Memory B cell (primary cell): ENCODE measurements at regions not wholly inside any gene's neighbourhood (a gene's known extent, or its start where the extent isn't known, plus 50 kb on each side); places are given as distances from the start of the nearest gene placed in this dataset.
A peak's percentile ranks its signal among the peaks of the same experiment; 100 is the strongest.

Experiments used
- ATAC-seq: fragments of 150-1000 bp; cut with Tn5 transposase; 2 replicates; pipeline ENCODE4 v1.10.0; 2021; ENCODE audit warnings: low read depth, mild to moderate bottlenecking, moderate library complexity
- DNase-seq, 2 donors: peaks; one replicate each; pipeline ENCODE4 v3.0.0; 2022; ENCODE audit warnings: low spot score in 2 of 2
- H3K27ac Mint-ChIP-seq: one replicate; pipeline ENCODE4 v1.8.0; 2022; ENCODE audit warnings: mild to moderate bottlenecking, moderate library complexity, mixed read lengths
- H3K27me3 Mint-ChIP-seq: one replicate; pipeline ENCODE4 v1.8.0; 2022; ENCODE audit warnings: mixed read lengths
- H3K36me3 Mint-ChIP-seq: one replicate; pipeline ENCODE4 v1.8.0; 2022; ENCODE audit warnings: mild to moderate bottlenecking, mixed read lengths
- H3K4me1 Mint-ChIP-seq: one replicate; pipeline ENCODE4 v1.8.0; 2022; ENCODE audit warnings: mixed read lengths
- H3K4me3 Mint-ChIP-seq: one replicate; pipeline ENCODE4 v1.8.0; 2022; ENCODE audit warnings: mild to moderate bottlenecking, moderate library complexity, mixed read lengths
- H3K9me3 Mint-ChIP-seq: one replicate; pipeline ENCODE4 v1.8.0; 2022; ENCODE audit warnings: mixed read lengths

DNA sequence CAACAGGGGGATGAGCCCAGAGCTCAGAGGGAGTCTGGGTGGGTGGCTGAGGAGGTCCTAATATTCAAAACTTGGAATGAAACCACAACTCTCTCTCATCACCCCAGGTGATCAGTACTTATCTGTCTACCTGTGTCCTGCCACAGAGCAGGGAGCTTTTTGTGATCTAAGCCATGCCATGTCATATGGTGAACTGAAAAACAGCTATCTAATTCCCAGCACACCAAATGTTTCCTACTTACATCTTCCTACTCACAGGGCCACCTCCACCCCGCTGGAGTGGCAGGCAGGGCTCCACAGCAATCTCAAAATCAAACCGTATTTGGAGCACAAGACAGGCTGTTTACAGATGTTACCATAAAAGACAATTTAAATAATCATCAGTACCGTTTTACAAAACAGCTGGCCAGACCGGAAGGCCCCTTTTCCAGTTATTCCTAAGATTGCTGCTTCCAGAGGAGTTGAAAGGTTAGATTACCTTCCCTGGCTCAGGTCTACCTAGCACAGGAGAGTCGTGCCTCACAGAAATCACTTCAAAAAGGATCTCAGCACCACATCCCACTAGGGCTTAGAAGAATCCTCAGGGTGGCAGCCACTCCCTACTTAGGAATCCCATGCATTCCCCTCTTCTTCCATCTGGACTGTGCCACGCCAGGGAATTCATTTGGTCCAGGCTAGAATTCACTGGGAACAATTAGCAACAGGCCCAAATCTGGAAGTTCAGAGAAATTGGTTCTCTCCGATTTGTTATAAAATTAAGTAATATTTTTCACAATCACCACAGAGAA is 226.6 kb upstream of the IL12A start:
- Mint-ChIP-seq H3K4me1 (peaks cover 13% of the 10 kb centered on the region), H3K9me3 (no peaks in the 10 kb centered on the region), H3K36me3 (no peaks in the 10 kb centered on the region), H3K4me3 (no peak overlapping the region), H3K27ac (no peak overlapping the region), H3K27me3 (peaks cover 22% of the 10 kb centered on the region)
- ATAC-seq: no peak
- DNase-seq: no peak

DNA sequence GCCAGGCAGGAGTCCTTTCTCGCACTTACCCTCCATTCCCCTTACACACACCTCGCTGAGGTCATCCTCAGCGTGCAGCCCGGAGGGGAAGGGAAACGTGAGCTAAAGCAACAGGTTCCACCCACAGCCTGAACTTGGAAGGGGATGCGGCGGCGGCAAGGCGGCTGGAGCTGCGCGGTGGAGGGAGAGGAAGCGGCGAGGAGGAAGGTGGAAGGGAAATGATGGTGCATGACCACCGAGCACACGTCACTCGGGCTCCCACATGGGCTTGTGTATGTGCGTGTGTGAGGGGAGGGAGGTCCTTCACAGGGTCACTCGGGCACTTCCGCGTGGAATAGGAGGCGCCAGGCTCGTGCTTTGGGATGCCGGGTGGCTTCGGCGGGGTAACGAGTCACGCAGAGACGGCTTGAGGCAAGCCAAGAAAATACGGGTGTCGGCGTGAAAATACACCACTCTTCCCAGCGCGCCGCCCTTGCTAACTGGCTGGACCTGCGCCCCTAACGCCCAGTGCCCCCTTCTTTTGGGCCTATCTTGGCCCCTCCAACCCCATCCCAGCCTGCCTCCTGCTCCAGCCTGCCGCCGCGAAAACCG is 225.5 kb upstream of the IL12A start:
- DNase-seq (peak in 1 of 2 donors; percentile 21), ATAC-seq (peak; percentile 65)
- Mint-ChIP-seq H3K36me3 (no peaks in the 10 kb centered on the region), H3K4me1 (peaks cover 13% of the 10 kb centered on the region), H3K9me3 (no peaks in the 10 kb centered on the region), H3K27me3 (peaks cover 22% of the 10 kb centered on the region), H3K4me3 (peak overlapping the region; percentile 85), H3K27ac (no peak overlapping the region)

DNA sequence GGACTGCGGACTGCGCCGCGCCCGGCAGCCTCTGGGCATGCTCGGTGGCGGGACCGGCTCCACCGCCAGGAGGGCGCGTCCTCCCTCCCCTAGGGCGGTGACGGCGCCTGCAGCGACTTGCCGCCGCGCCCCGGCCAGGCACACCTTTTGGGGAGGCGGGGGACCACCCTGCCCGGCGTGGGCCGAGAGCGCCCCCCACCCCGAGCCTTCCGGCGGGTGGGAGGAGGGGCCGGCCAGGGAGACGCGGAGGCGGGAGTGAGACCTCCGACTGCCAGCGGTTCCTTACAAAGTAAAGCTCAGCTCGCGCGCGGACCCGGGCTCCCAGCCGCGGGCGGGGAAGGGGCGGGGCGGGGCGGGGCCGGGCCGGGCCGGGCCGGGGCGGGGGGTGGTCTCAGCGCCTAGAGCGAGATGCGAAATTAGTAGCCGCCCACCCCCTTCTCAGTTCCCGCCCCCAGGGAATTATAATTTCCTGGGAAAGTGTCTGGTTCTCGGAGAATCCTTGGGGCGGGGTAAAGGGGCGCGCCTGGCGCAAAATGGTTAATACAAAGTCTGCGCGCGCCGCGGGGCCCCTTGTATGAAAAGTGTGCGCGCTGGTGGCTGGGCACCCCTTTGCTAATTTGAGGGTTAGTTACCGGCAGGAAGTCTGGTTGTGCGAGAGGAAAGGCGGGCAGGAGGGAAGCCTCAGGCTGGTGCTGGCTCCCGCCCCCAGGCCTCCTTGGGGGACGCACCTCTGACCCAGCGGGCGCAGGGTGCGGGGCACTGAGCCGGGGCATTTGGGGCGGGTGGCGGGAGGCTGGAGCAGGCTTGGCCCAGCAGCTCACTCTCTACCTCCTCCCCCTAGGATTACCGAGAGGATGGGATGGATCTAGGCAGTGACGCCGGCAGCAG is 224.8 kb upstream of the IL12A start:
- no peaks in the 10 kb centered on the region for H3K36me3 Mint-ChIP-seq
- H3K27ac Mint-ChIP-seq: no peak overlapping the region
- peaks cover 22% of the 10 kb centered on the region for H3K27me3 Mint-ChIP-seq
- H3K9me3 Mint-ChIP-seq: no peaks in the 10 kb centered on the region
- H3K4me1 Mint-ChIP-seq: peaks cover 13% of the 10 kb centered on the region
- H3K4me3 Mint-ChIP-seq: peak overlapping the region; percentile 85
- ATAC-seq (peak; percentile 55), DNase-seq (peak; percentile 11 to 16)

DNA sequence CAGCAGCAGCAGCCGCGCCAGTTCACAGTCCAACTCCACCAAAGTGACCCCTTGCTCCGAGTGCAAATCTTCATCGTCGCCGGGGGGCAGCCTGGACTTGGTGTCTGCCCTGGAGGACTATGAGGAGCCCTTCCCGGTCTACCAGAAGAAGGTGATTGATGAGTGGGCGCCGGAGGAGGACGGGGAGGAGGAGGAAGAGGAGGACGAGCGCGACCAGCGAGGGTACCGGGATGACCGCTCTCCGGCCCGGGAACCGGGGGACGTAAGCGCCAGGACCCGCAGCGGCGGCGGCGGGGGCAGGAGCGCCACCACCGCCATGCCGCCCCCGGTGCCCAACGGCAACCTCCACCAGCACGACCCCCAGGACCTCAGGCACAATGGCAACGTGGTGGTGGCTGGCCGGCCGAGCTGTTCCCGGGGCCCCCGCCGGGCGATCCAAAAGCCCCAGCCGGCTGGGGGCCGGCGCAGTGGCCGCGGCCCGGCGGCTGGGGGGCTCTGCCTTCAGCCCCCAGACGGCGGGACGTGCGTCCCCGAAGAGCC is 224.1 kb upstream of the IL12A start:
- Mint-ChIP-seq H3K27me3 (peaks cover 22% of the 10 kb centered on the region), H3K4me3 (peak overlapping the region; percentile 79), H3K4me1 (peaks cover 13% of the 10 kb centered on the region), H3K9me3 (no peaks in the 10 kb centered on the region), H3K36me3 (no peaks in the 10 kb centered on the region), H3K27ac (no peak overlapping the region)
- ATAC-seq (no peak), DNase-seq (no peak)

DNA sequence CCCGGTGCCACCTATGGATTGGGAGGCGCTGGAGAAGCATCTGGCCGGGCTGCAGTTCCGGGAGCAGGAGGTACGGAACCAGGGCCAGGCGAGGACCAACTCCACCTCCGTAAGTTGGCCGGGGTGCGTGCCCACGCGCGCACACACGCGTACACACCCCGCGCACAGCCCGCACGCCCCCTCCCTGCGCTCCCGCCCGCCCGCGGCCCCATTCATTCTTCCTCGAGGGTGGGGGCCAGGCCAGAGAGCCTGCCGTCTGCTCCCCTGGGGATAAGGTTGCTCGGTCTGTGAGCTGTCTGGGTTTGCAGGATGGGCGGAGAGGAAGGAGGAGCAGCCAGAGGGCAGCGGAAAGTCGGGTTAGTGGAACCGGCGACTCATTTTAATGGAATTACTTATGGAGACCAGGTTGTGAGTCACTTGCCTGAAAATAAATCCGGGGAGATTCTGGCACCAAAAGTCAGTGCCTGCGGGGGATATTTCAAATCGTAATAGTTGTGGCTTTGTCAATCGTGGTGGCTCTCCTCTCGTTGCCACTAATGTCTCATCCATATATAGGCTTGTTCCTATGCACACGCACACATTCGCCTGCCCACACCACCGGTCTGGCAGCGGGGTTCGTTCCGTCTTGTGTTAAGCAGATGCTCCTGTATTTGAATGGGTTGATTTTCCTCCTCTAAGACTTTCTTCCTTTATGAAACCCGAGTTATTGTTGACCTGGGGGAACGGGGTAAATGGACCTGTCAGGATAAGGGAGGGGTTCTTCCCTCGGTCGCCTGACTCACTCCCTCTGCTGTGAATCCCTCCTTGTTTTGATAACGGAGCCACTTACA is 223.4 kb upstream of the IL12A start:
- Mint-ChIP-seq H3K9me3 (no peaks in the 10 kb centered on the region), H3K4me3 (peak overlapping the region; percentile 32), H3K27me3 (peaks cover 22% of the 10 kb centered on the region), H3K36me3 (no peaks in the 10 kb centered on the region), H3K27ac (no peak overlapping the region), H3K4me1 (peaks cover 13% of the 10 kb centered on the region)
- ATAC-seq: peak; percentile 20
- DNase-seq: no peak

DNA sequence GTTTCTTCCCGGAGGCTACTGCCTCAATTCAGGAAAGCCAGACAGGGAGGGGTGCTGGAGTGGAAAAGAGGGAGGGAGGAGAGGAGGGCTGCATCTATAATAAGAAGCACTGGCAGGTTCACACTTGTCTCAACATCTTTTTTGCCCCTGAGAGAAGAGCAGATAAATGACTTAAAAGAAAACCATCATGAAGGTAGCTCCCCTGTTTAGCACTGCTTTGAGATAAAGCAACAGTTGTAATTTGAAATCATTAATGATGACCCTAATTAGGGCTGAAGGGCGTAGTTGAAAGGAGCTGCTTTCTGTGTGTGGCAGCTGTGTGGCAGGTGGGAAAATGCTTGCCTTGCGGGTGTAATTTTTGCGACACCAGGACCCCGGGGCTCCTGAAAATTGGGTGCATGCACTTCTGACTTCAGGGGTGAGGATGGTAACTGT is 222.8 kb upstream of the IL12A start:
- Mint-ChIP-seq H3K9me3 (no peaks in the 10 kb centered on the region), H3K4me3 (peak overlapping the region; percentile 32), H3K27ac (no peak overlapping the region), H3K36me3 (no peaks in the 10 kb centered on the region), H3K4me1 (peaks cover 13% of the 10 kb centered on the region), H3K27me3 (peaks cover 20% of the 10 kb centered on the region)
- DNase-seq (no peak), ATAC-seq (no peak)

DNA sequence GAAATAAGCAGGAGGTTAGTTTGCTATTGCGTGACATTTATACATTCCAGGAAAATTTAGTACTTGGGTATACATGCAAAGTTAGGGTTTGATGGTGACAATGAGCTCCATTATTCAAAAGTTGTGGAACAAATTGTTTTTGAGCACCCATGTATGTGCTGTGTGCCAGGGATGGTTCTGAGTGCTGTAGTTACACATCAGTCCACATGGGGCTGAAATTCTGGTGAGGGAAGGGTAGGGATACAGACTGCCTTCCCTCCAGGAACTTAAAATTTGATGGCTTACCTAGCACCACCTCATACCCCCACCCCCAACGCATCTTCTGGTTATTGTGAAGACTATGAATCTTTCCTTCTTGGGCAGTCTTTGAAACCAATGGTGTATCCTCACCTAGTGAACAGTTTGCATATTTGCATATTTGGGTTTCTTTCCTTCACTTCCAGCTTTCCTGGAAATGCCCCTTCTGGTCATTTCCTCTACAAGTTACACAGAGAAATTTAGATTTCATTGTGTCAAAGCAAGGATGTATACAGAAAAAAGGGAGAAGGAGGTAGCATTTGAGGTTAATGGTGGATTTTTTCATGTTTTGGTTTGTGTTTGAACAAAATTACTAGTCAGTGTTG is 222.0 kb upstream of the IL12A start:
- Mint-ChIP-seq H3K4me3 (no peak overlapping the region), H3K27me3 (peaks cover 18% of the 10 kb centered on the region), H3K36me3 (no peaks in the 10 kb centered on the region), H3K27ac (no peak overlapping the region), H3K9me3 (no peaks in the 10 kb centered on the region), H3K4me1 (peaks cover 13% of the 10 kb centered on the region)
- no peak for ATAC-seq
- DNase-seq: no peak

DNA sequence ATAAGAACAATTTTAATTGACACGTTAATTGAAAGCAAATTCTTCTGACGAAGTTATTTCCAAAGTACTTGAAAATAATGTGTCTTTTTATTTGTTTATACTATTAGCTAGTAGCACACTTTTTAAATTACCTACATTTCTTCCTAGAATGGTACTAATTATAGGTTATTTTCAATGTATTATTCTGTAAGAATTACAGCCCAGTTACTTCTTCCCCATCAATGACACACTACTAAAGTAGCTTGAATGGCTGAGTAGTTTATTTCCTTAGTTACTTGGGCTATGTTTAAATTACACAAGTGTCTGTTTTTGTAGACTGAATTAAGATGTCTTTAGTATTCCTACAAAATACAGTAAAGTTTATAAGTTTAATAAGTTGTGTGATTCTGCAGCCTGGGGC is 217.6 kb upstream of the IL12A start:
- ATAC-seq: no peak
- no peak overlapping the region for H3K4me3 Mint-ChIP-seq
- H3K27me3 Mint-ChIP-seq: peaks cover 7% of the 10 kb centered on the region
- H3K36me3 Mint-ChIP-seq: no peaks in the 10 kb centered on the region
- H3K27ac Mint-ChIP-seq: no peak overlapping the region
- no peaks in the 10 kb centered on the region for H3K4me1 Mint-ChIP-seq
- no peaks in the 10 kb centered on the region for H3K9me3 Mint-ChIP-seq
- no peak for DNase-seq

DNA sequence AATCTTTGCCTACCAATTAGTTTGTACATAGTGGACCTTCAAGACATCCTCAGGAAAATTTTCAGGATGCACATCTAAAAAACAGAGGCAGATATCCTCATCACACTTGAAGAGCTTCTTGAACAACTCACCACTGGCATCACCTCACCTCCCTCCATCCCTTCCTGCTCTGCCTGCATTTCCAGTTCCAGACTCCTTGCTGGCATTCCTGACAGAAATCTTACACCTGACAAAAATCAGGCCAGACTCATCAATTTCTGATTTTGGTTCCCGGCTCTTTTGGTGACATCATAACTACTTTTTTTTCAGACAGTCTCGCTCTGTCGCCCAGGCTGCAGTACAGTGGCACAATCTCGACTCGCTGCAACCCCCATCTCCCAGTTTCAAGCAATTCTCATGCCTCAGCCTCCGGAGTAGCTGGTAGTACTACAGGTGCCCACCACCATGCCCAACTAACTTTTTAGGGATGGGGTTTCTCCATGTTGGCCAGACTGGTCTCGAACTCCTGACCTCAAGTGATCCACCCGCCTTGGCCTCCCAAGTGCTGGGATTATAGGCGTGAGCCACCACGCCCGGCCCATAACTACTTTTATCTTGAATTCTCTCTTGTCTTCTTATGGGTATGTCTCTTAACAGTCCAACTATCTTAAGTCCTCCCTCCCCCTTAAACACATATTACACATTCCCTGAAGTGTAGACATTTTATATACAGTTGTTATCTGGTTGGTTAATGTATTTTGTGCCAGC is 216.6 kb upstream of the IL12A start:
- Mint-ChIP-seq H3K4me1 (no peaks in the 10 kb centered on the region), H3K36me3 (no peaks in the 10 kb centered on the region), H3K4me3 (no peak overlapping the region), H3K27me3 (peaks cover 8% of the 10 kb centered on the region), H3K27ac (no peak overlapping the region), H3K9me3 (no peaks in the 10 kb centered on the region)
- DNase-seq: no peak
- no peak for ATAC-seq

DNA sequence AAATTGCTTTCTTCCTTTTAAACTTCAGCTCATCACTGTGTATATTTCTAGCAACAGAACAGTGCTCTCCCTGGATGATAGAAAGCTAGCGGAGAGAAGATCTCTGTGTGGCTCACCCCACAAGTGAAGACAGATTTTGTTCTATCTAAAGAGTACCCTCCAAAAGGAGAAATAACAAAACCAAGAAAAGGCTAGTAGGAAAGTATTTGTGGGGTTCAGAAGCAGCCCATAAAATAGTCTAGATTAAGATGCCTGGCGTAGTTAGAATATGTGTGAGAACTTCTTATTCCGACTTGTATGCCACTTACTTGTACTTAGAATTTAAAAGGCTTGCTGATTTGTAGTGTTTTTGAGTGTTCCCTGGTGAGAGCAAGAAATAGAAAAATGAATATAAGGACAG is 214.9 kb upstream of the IL12A start:
- Mint-ChIP-seq H3K36me3 (no peaks in the 10 kb centered on the region), H3K9me3 (no peaks in the 10 kb centered on the region), H3K4me1 (no peaks in the 10 kb centered on the region), H3K27ac (no peak overlapping the region), H3K4me3 (no peak overlapping the region), H3K27me3 (peaks cover 9% of the 10 kb centered on the region)
- no peak for DNase-seq
- no peak for ATAC-seq

DNA sequence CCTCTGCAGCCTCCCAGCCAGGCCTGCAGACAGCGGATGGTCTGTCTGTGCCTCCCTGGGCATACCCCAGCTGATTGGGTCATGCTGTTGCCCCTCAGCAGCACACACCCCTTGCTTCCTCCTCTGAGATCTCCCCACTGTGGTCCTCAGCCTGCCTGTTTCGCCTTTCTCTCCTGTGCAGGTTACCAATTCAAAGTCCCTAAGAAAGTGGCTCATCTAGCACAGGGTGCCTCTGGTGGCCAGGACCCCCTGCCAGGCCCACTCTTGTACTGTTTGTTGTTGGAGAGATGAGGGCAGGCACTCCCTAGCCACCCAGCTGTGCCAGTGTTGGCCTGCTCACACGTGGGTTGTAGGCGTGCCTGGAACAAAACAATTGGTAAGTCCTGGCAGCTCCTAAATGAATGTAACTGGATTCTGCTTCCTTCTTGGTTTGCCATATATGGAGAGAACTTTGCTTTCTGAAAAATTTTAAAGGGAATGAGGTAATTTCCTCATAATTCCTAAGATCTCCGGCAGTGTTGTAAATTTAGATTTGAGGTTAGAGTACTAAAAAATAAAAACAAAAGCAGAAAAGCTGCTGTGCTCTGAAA is 213.2 kb upstream of the IL12A start:
- Mint-ChIP-seq H3K4me3 (no peak overlapping the region), H3K27me3 (peaks cover 14% of the 10 kb centered on the region), H3K4me1 (no peaks in the 10 kb centered on the region), H3K36me3 (no peaks in the 10 kb centered on the region), H3K27ac (no peak overlapping the region), H3K9me3 (no peaks in the 10 kb centered on the region)
- no peak for DNase-seq
- ATAC-seq: no peak

DNA sequence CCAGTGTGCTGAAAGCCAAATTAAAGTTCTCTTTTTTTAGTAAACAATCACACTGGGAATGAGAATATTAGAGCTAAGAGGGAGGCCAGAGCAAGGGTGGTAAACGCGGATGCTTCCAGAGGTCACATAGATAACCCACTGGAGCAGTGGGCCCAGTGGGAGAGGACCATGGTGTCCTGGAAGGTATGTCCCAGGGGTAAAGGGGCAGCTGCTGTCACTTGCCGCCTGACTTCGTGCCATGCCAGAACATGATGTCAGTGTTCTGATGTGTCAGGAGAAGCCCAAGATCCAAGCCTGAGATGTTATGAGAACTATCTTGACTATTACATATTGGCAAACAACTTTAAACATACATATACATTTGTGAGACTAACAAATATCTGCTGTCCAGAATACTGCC is 211.9 kb upstream of the IL12A start:
- H3K27me3 Mint-ChIP-seq: peaks cover 18% of the 10 kb centered on the region
- H3K9me3 Mint-ChIP-seq: no peaks in the 10 kb centered on the region
- H3K27ac Mint-ChIP-seq: no peak overlapping the region
- ATAC-seq: no peak
- H3K4me3 Mint-ChIP-seq: no peak overlapping the region
- H3K4me1 Mint-ChIP-seq: no peaks in the 10 kb centered on the region
- H3K36me3 Mint-ChIP-seq: no peaks in the 10 kb centered on the region
- no peak for DNase-seq
